ENCODE measurements at regions not wholly inside any gene's neighbourhood (a gene's known extent, or its start where the extent isn't known, plus 50 kb on each side); places are given as distances from the start of the nearest gene placed in this dataset.

GRCh38 chr5:155595791-155596190 lies 582.2 kb downstream of the KIF4B start:
- FAIRE-seq (no peak), DNase-seq (ENCODE audit: low read depth) (no peak)
- H3K27ac ChIP-seq (ENCODE audit: low read depth, low read length), result no peak overlapping the region
- Mint-ChIP-seq H3K4me3 (ENCODE audit: unreplicated experiment) (no peak overlapping the region), H3K9me3 (ENCODE audit: unreplicated experiment) (no peaks in the 10 kb centered on the region), H3K27ac (ENCODE audit: unreplicated experiment) (no peak overlapping the region), H3K27me3 (ENCODE audit: low read depth, unreplicated experiment) (peaks cover 5% of the 10 kb centered on the region), H3K36me3 (ENCODE audit: low read depth, unreplicated experiment) (no peaks in the 10 kb centered on the region), H3K4me1 (ENCODE audit: low read depth, unreplicated experiment) (no peaks in the 10 kb centered on the region)
- no peak overlapping the region for H3K4me3 ChIP-seq (ENCODE audit: insufficient read depth, low read depth, low read length)
- H2AFZ ChIP-seq (ENCODE audit: low read depth, low read length), result no peak overlapping the region
- H3K27me3 ChIP-seq (ENCODE audit: insufficient read depth, low read length), result no peaks in the 10 kb centered on the region
- no peaks in the 10 kb centered on the region for H3K4me1 ChIP-seq (ENCODE audit: insufficient read depth, low read length)
- no peaks in the 10 kb centered on the region for H3K9me3 ChIP-seq (ENCODE audit: insufficient read depth, low read depth, low read length)
- no peaks in the 10 kb centered on the region for H3K36me3 ChIP-seq (ENCODE audit: insufficient read depth, low read length)
- no peak for TF ChIP-seq EZH2 (IDR thresholded peaks at IDR 0.05; ENCODE audit: insufficient read depth, low read length)
- TF ChIP-seq, protein P1, sequence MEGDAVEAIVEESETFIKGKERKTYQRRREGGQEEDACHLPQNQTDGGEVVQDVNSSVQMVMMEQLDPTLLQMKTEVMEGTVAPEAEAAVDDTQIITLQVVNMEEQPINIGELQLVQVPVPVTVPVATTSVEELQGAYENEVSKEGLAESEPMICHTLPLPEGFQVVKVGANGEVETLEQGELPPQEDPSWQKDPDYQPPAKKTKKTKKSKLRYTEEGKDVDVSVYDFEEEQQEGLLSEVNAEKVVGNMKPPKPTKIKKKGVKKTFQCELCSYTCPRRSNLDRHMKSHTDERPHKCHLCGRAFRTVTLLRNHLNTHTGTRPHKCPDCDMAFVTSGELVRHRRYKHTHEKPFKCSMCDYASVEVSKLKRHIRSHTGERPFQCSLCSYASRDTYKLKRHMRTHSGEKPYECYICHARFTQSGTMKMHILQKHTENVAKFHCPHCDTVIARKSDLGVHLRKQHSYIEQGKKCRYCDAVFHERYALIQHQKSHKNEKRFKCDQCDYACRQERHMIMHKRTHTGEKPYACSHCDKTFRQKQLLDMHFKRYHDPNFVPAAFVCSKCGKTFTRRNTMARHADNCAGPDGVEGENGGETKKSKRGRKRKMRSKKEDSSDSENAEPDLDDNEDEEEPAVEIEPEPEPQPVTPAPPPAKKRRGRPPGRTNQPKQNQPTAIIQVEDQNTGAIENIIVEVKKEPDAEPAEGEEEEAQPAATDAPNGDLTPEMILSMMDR (IDR thresholded peaks at IDR 0.05; ENCODE audit: insufficient read depth, low read depth, low read length), result no peak
- no peaks in the 10 kb centered on the region for H3K79me2 ChIP-seq (ENCODE audit: insufficient read depth, low read length)
- H4K20me1 ChIP-seq (ENCODE audit: insufficient read depth, low read length), result no peaks in the 10 kb centered on the region
- no peak overlapping the region for H3K9ac ChIP-seq (ENCODE audit: low read length)
- H3K4me2 ChIP-seq (ENCODE audit: low read length), result no peak overlapping the region

- Histone ChIP-seq H4K20me1 (ENCODE audit: insufficient read depth, low read length) (no peaks in the 10 kb centered on the region), H3K4me3 (ENCODE audit: insufficient read depth, low read depth, low read length) (no peak overlapping the region), H3K27ac (ENCODE audit: low read depth, low read length) (no peak overlapping the region), H3K79me2 (ENCODE audit: insufficient read depth, low read length) (no peaks in the 10 kb centered on the region), H3K9me3 (ENCODE audit: insufficient read depth, low read depth, low read length) (no peaks in the 10 kb centered on the region), H3K4me1 (ENCODE audit: insufficient read depth, low read length) (no peaks in the 10 kb centered on the region), H3K27me3 (ENCODE audit: insufficient read depth, low read length) (no peaks in the 10 kb centered on the region), H3K4me2 (ENCODE audit: low read length) (no peak overlapping the region), H2AFZ (ENCODE audit: low read depth, low read length) (no peak overlapping the region), H3K9ac (ENCODE audit: low read length) (no peak overlapping the region), H3K36me3 (ENCODE audit: insufficient read depth, low read length) (no peaks in the 10 kb centered on the region)
- Mint-ChIP-seq H3K27me3 (ENCODE audit: low read depth, unreplicated experiment) (peaks cover 5% of the 10 kb centered on the region), H3K27ac (ENCODE audit: unreplicated experiment) (no peak overlapping the region), H3K4me3 (ENCODE audit: unreplicated experiment) (no peak overlapping the region), H3K4me1 (ENCODE audit: low read depth, unreplicated experiment) (no peaks in the 10 kb centered on the region), H3K9me3 (ENCODE audit: unreplicated experiment) (no peaks in the 10 kb centered on the region), H3K36me3 (ENCODE audit: low read depth, unreplicated experiment) (no peaks in the 10 kb centered on the region)
- TF ChIP-seq EZH2 (IDR thresholded peaks at IDR 0.05; ENCODE audit: insufficient read depth, low read length), result no peak
- TF ChIP-seq, protein P1 (IDR thresholded peaks at IDR 0.05; ENCODE audit: insufficient read depth, low read depth, low read length), result no peak
- DNase-seq (ENCODE audit: low read depth) (no peak), FAIRE-seq (no peak)
Measured at GRCh38 chr5:155598552-155598951, 585.0 kb downstream of the KIF4B start.

DNA sequence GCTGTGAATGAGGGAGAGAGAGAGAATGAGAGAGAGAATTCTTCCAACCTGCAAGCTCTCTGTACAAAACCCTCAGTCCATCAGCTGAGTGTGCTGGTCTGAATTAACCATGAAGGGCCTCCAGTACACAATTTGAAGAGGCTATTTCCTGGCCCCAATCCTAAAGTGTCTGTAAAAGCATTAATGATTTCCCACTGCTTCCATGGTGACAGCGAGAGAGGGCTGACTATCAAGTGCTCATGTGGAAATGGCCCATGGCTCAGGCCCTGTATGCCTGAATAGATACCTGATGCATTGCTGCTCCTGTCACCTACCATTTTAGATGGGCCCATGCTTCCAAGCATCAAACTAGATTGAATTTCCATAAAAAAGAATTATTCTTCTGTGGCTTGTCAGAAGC lies 592.4 kb downstream of the KIF4B start:
- H3K27ac ChIP-seq (ENCODE audit: low read depth, low read length), result no peak overlapping the region
- no peaks in the 10 kb centered on the region for H3K79me2 ChIP-seq (ENCODE audit: insufficient read depth, low read length)
- no peak for DNase-seq (ENCODE audit: low read depth)
- TF ChIP-seq EZH2 (IDR thresholded peaks at IDR 0.05; ENCODE audit: insufficient read depth, low read length), result no peak
- TF ChIP-seq, protein P1 (IDR thresholded peaks at IDR 0.05; ENCODE audit: insufficient read depth, low read depth, low read length), result no peak
- Mint-ChIP-seq H3K27ac (ENCODE audit: unreplicated experiment) (no peak overlapping the region), H3K4me3 (ENCODE audit: unreplicated experiment) (no peak overlapping the region), H3K27me3 (ENCODE audit: low read depth, unreplicated experiment) (peaks cover 2% of the 10 kb centered on the region), H3K36me3 (ENCODE audit: low read depth, unreplicated experiment) (no peaks in the 10 kb centered on the region), H3K9me3 (ENCODE audit: unreplicated experiment) (no peaks in the 10 kb centered on the region), H3K4me1 (ENCODE audit: low read depth, unreplicated experiment) (no peaks in the 10 kb centered on the region)
- H3K4me1 ChIP-seq (ENCODE audit: insufficient read depth, low read length), result no peaks in the 10 kb centered on the region
- H4K20me1 ChIP-seq (ENCODE audit: insufficient read depth, low read length), result no peaks in the 10 kb centered on the region
- H3K36me3 ChIP-seq (ENCODE audit: insufficient read depth, low read length), result no peaks in the 10 kb centered on the region
- no peak overlapping the region for H2AFZ ChIP-seq (ENCODE audit: low read depth, low read length)
- no peaks in the 10 kb centered on the region for H3K9me3 ChIP-seq (ENCODE audit: insufficient read depth, low read depth, low read length)
- no peak overlapping the region for H3K9ac ChIP-seq (ENCODE audit: low read length)
- H3K27me3 ChIP-seq (ENCODE audit: insufficient read depth, low read length), result no peaks in the 10 kb centered on the region
- no peak overlapping the region for H3K4me3 ChIP-seq (ENCODE audit: insufficient read depth, low read depth, low read length)
- H3K4me2 ChIP-seq (ENCODE audit: low read length), result no peak overlapping the region
- FAIRE-seq, result no peak

All from astrocyte (in vitro differentiated cells and primary cell).